ENCODE measurements at regions not wholly inside any gene's neighbourhood (a gene's known extent, or its start where the extent isn't known, plus 50 kb on each side); places are given as distances from the start of the nearest gene placed in this dataset.

GRCh38 chr3:135792858-135793475 lies 172.6 kb upstream of the PPP2R3A start:
- H3K36me3 ChIP-seq (ENCODE audit: control insufficient read depth, insufficient read depth, low read length), result no peaks in the 10 kb centered on the region
- no peaks in the 10 kb centered on the region for H3K27me3 ChIP-seq (replicated peaks; ENCODE audit: control insufficient read depth, insufficient read depth, low read length)
- no peak for TF ChIP-seq CTCF (IDR thresholded peaks at IDR 0.05; ENCODE audit: insufficient read depth, low read length, poor library complexity, severe bottlenecking)
- DNase-seq (ENCODE audit: extremely low read depth, insufficient read length), result no peak
- H3K4me3 ChIP-seq (replicated peaks; ENCODE audit: low read depth, low read length), result no peak overlapping the region

GRCh38 chr3:135800071-135800549 lies 165.4 kb upstream of the PPP2R3A start:
- Histone ChIP-seq H3K27me3 (replicated peaks; ENCODE audit: control insufficient read depth, insufficient read depth, low read length) (no peaks in the 10 kb centered on the region), H3K4me3 (replicated peaks; ENCODE audit: low read depth, low read length) (no peak overlapping the region), H3K36me3 (ENCODE audit: control insufficient read depth, insufficient read depth, low read length) (no peaks in the 10 kb centered on the region)
- TF ChIP-seq CTCF (IDR thresholded peaks at IDR 0.05; ENCODE audit: insufficient read depth, low read length, poor library complexity, severe bottlenecking), result no peak
- DNase-seq (ENCODE audit: extremely low read depth, insufficient read length), result no peak

- Histone ChIP-seq H3K27me3 (replicated peaks; ENCODE audit: control insufficient read depth, insufficient read depth, low read length) (no peaks in the 10 kb centered on the region), H3K4me3 (replicated peaks; ENCODE audit: low read depth, low read length) (no peak overlapping the region), H3K36me3 (ENCODE audit: control insufficient read depth, insufficient read depth, low read length) (no peaks in the 10 kb centered on the region)
- DNase-seq (ENCODE audit: extremely low read depth, insufficient read length), result no peak
- no peak for TF ChIP-seq CTCF (IDR thresholded peaks at IDR 0.05; ENCODE audit: insufficient read depth, low read length, poor library complexity, severe bottlenecking)
These were observed 164.5 kb upstream of the PPP2R3A start for GRCh38 chr3:135801018-135801417.

GRCh38 chr3:135802171-135802570 lies 163.4 kb upstream of the PPP2R3A start:
- no peaks in the 10 kb centered on the region for H3K36me3 ChIP-seq (ENCODE audit: control insufficient read depth, insufficient read depth, low read length)
- H3K27me3 ChIP-seq (replicated peaks; ENCODE audit: control insufficient read depth, insufficient read depth, low read length), result no peaks in the 10 kb centered on the region
- TF ChIP-seq CTCF (IDR thresholded peaks at IDR 0.05; ENCODE audit: insufficient read depth, low read length, poor library complexity, severe bottlenecking), result no peak
- no peak overlapping the region for H3K4me3 ChIP-seq (replicated peaks; ENCODE audit: low read depth, low read length)
- no peak for DNase-seq (ENCODE audit: extremely low read depth, insufficient read length)

- DNase-seq (ENCODE audit: extremely low read depth, insufficient read length), result no peak
- no peaks in the 10 kb centered on the region for H3K27me3 ChIP-seq (replicated peaks; ENCODE audit: control insufficient read depth, insufficient read depth, low read length)
- no peak for TF ChIP-seq CTCF (IDR thresholded peaks at IDR 0.05; ENCODE audit: insufficient read depth, low read length, poor library complexity, severe bottlenecking)
- no peak overlapping the region for H3K4me3 ChIP-seq (replicated peaks; ENCODE audit: low read depth, low read length)
- H3K36me3 ChIP-seq (ENCODE audit: control insufficient read depth, insufficient read depth, low read length), result no peaks in the 10 kb centered on the region
These were observed 162.4 kb upstream of the PPP2R3A start for GRCh38 chr3:135803028-135803692.

All from GM06990 (cell line).